SK-N-MC (cell line): ENCODE measurements at regions not wholly inside any gene's neighbourhood (a gene's known extent, or its start where the extent isn't known, plus 50 kb on each side); places are given as distances from the start of the nearest gene placed in this dataset.

Source experiments
- EZH2 ChIP-seq: fragments of 200-600 bp; sonication (generic); IDR thresholded peaks from one replicate; pipeline ENCODE4 v1.6.1; 2017; ENCODE audit warnings: antibody characterized with exemption
- FOXP2 ChIP-seq: optimal IDR thresholded peaks from 2 replicates; pipeline ENCODE3; 2011; ENCODE audit warnings: mild to moderate bottlenecking, moderate library complexity; ENCODE audit not compliant: insufficient read depth; ENCODE audit errors: extremely low read length, control extremely low read depth
- POLR2AphosphoS5 ChIP-seq: IDR thresholded peaks from 2 replicates; pipeline ENCODE4 v1.6.1; 2012; ENCODE audit warnings: mild to moderate bottlenecking, low read depth, low read length, borderline replicate concordance

DNA sequence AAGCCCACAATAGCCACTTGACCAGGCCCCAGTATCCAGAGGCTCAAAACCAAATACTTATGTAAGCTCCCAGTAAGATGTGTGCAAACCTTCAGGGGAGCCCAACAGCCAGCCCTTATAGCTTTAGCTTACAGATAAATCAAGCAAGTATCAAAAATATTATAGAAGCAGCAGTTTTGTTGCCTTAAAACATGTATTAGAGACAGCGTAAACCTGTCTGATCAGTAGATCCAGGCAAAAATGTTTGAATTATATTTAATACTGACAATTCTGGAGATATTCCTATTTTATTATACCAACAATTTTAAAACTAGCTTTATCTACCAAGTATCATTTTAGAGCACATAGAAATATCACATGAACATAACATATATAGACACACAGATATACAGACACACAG lies 365.6 kb upstream of the KLF4 start:
- TF ChIP-seq EZH2 (no peak), POLR2AphosphoS5 (no peak), FOXP2 (no peak)
